ENCODE measurements at regions not wholly inside any gene's neighbourhood (a gene's known extent, or its start where the extent isn't known, plus 50 kb on each side); places are given as distances from the start of the nearest gene placed in this dataset.
A peak's percentile ranks its signal among the peaks of the same experiment; 100 is the strongest.
"Not testable (repeated sequence)": the region's sequence is repeated elsewhere in the genome, so short reads cannot be mapped to it uniquely, and the experiment has no call there.

GRCh38 chr7:5121256-5121655 is 68.8 kb upstream of the WIPI2 start:
- DNase-seq (ENCODE audit: low read depth in 1 of 2, low spot score in 1 of 2); FAIRE-seq; H3K4me3 ChIP-seq; H3K27ac ChIP-seq; ATAC-seq; H3K4me2 ChIP-seq; H3K4me1 ChIP-seq; CTCF ChIA-PET; H3K9me3 ChIP-seq; POLR2A ChIA-PET: not testable (repeated sequence)
- WGBS (ENCODE audit: missing lambda C conversion rate), result 60% methylated on average over 3 of the region's 32 CpGs

- H3K4me1 ChIP-seq; FAIRE-seq; ATAC-seq; H3K4me2 ChIP-seq; H3K4me3 ChIP-seq; H3K27ac ChIP-seq; POLR2A ChIA-PET; DNase-seq (ENCODE audit: low read depth in 1 of 2, low spot score in 1 of 2); H3K9me3 ChIP-seq: not testable (repeated sequence)
- WGBS (ENCODE audit: missing lambda C conversion rate), result 72% methylated on average over 8 of the region's 8 CpGs
- CTCF ChIA-PET, result interaction anchor here (1.0 kb wide), 1 partner anchor 9 kb away, joined by 5 read pairs; no protein-coding TSS in a partner anchor
These were observed 58.8 kb upstream of the WIPI2 start for GRCh38 chr7:5131238-5131637.

- no peaks in the 10 kb centered on the region for H3K9me3 ChIP-seq
- H3K4me3 ChIP-seq, result no peak overlapping the region
- no peak overlapping the region for H3K27ac ChIP-seq
- CTCF ChIA-PET, result no interaction called here
- TF ChIP-seq KDM1A (IDR thresholded peaks at IDR 0.05; ENCODE audit: low read depth), result no peak
- TF ChIP-seq MAX (IDR thresholded peaks at IDR 0.05), result no peak
- TF ChIP-seq CHD4 (IDR thresholded peaks at IDR 0.05; ENCODE audit: borderline replicate concordance), result no peak
- no peak for TF ChIP-seq RFX5 (IDR thresholded peaks at IDR 0.05)
- no peaks in the 10 kb centered on the region for H3K4me1 ChIP-seq
- POLR2A ChIA-PET, result no interaction called here
- no peak for DNase-seq (ENCODE audit: low read depth in 1 of 2, low spot score in 1 of 2)
- no peak for FAIRE-seq
- 61% methylated on average over 7 of the region's 7 CpGs for WGBS (ENCODE audit: missing lambda C conversion rate)
- ATAC-seq, result no peak
- H3K4me2 ChIP-seq, result no peak overlapping the region
These were observed 57.5 kb upstream of the WIPI2 start for GRCh38 chr7:5132539-5132938.

- Histone ChIP-seq H3K27ac (no peak overlapping the region), H3K4me2 (no peak overlapping the region), H3K4me3 (no peak overlapping the region), H3K9me3 (no peaks in the 10 kb centered on the region), H3K4me1 (no peaks in the 10 kb centered on the region)
- DNase-seq (ENCODE audit: low read depth in 1 of 2, low spot score in 1 of 2) (peak in 1 of 2 experiments; percentile 47), FAIRE-seq (no peak), ATAC-seq (peak; percentile 50 to 77; a peak in 3 of 6 replicates)
- POLR2A ChIA-PET, result no interaction called here
- CTCF ChIA-PET, result interaction anchor here (0.6 to 1.6 kb wide), 9 partner anchors 8 to 1079 kb away, joined by 3 to 5 read pairs (median 3); partner anchors contain the start of gene RADIL
- WGBS (ENCODE audit: missing lambda C conversion rate), result 29% methylated on average over 7 of the region's 7 CpGs
- TF ChIP-seq CTCF (IDR thresholded peaks at IDR 0.05), result peak; percentile 42
- no peak for TF ChIP-seq PBX3 (IDR thresholded peaks at IDR 0.05)
- peak; percentile 36 to 58; a peak in 3 of 5 replicates for TF ChIP-seq RAD21 (conservative IDR thresholded peaks at IDR 0.05 in 1 of 2, IDR thresholded peaks at IDR 0.05 in 1 of 2)
- TF ChIP-seq REST (IDR thresholded peaks at IDR 0.05), result no peak
- no peak for TF ChIP-seq NFE2L2 (conservative IDR thresholded peaks at IDR 0.05; ENCODE audit: low read length)
- no peak for TF ChIP-seq ATOH8 (CRISPR knock-in tag; IDR thresholded peaks at IDR 0.05; ENCODE audit: low read depth)
- TF ChIP-seq SMC3 (IDR thresholded peaks at IDR 0.05), result peak; percentile 47
- TF ChIP-seq ZSCAN20 (CRISPR knock-in tag; IDR thresholded peaks at IDR 0.05), result no peak
- TF ChIP-seq TP53 (CRISPR knock-in tag; IDR thresholded peaks at IDR 0.05), result no peak
These were observed 50.0 kb upstream of the WIPI2 start for GRCh38 chr7:5139998-5140397.
